H1 (cell line): ENCODE measurements at regions not wholly inside any gene's neighbourhood (a gene's known extent, or its start where the extent isn't known, plus 50 kb on each side); places are given as distances from the start of the nearest gene placed in this dataset.

Experiments
- CTCF ChIA-PET: fragments of 300-600 bp; sonication (Branson Sonifier 250); formaldehyde crosslinking; loops from one replicate; lab custom pipeline; 2021; ENCODE audit not compliant: partially characterized antibody; lab: Charles Lee
- POLR2A ChIA-PET: fragments of 300-600 bp; sonication (Branson Sonifier 250); formaldehyde crosslinking; loops from one replicate; lab custom pipeline; 2021; ENCODE audit warnings: inconsistent platforms; ENCODE audit not compliant: partially characterized antibody; lab: Charles Lee
- DNase-seq, 2 experiments: peaks; one replicate each; pipeline versions ENCODE4 v3.0.0 to v3.0.0-alpha.2; 2010 to 2022; ENCODE audit warnings: low spot score in 2 of 2, low read depth in 1 of 2, mixed read lengths in 1 of 2
- FAIRE-seq: peaks from 2 replicates; lab custom pipeline; 2011; peaks lifted over from hg19 to GRCh38; lab: Jason Lieb, UNC
- H2AFZ ChIP-seq: 2 replicates; pipeline ENCODE4 v1.8.1; 2012; ENCODE audit warnings: low read length, inconsistent platforms
- H2AK5ac ChIP-seq: 2 replicates; pipeline ENCODE4 v1.6.1; 2013; ENCODE audit warnings: low read depth, low read length
- H2BK120ac ChIP-seq: replicated peaks from 2 replicates; pipeline ENCODE3; 2013; ENCODE audit warnings: low read depth, low read length, inconsistent platforms
- H2BK12ac ChIP-seq: 2 replicates; pipeline ENCODE4 v1.6.1; 2013; ENCODE audit warnings: low read depth, low read length
- H2BK15ac ChIP-seq: 2 replicates; pipeline ENCODE4 v1.6.1; 2013; ENCODE audit warnings: low read length
- H2BK20ac ChIP-seq: 2 replicates; pipeline ENCODE4 v1.6.1; 2013; ENCODE audit warnings: low read length
- H2BK5ac ChIP-seq: 2 replicates; pipeline ENCODE4 v1.6.1; 2013; ENCODE audit warnings: low read depth, low read length
- H3K14ac ChIP-seq: 2 replicates; pipeline ENCODE4 v1.6.1; 2013; ENCODE audit warnings: inconsistent platforms; ENCODE audit not compliant: insufficient read length
- H3K18ac ChIP-seq: 2 replicates; pipeline ENCODE4 v1.6.1; 2013; ENCODE audit warnings: low read length; ENCODE audit errors: extremely low read depth
- H3K23ac ChIP-seq: 2 replicates; pipeline ENCODE4 v1.6.1; 2013; ENCODE audit warnings: inconsistent platforms; ENCODE audit not compliant: insufficient read length
- H3K23me2 ChIP-seq: 2 replicates; pipeline ENCODE4 v1.6.1; 2013; ENCODE audit warnings: low read depth, low read length
- H3K27ac ChIP-seq: 2 replicates; pipeline ENCODE4 v1.6.1; 2011; ENCODE audit warnings: low read depth, low read length, inconsistent platforms
- H3K27me3 ChIP-seq, 4 experiments: replicated peaks in 1 of 4; 1 replicate in 1 of 4; 2 replicates in 3 of 4; pipeline versions ENCODE4 v1.6.1 to v1.8.1; 2011 to 2013; ENCODE audit warnings: low read length in 3 of 4, mild to moderate bottlenecking in 3 of 4, inconsistent platforms in 2 of 4, mixed read lengths in 2 of 4, moderate library complexity in 1 of 4; ENCODE audit not compliant: control insufficient read depth in 3 of 4, insufficient read depth in 3 of 4; ENCODE audit errors: extremely low read depth in 1 of 4
- H3K36me3 ChIP-seq, 4 experiments: 2 replicates each; pipeline versions ENCODE4 v1.6.1 to v1.8.1; 2011 to 2013; ENCODE audit warnings: mild to moderate bottlenecking in 4 of 4, low read length in 3 of 4, moderate library complexity in 2 of 4, control low read depth in 1 of 4, inconsistent platforms in 1 of 4; ENCODE audit not compliant: insufficient read depth in 4 of 4, control insufficient read depth in 2 of 4
- H3K4ac ChIP-seq: replicated peaks from 2 replicates; pipeline ENCODE3; 2013; ENCODE audit warnings: low read length, low read depth, mixed read lengths, inconsistent platforms; ENCODE audit not compliant: insufficient read length
- H3K4me1 ChIP-seq, 4 experiments: replicated peaks in 1 of 4; 1 replicate in 1 of 4; 2 replicates in 3 of 4; pipeline versions ENCODE4 v1.6.1 to v1.8.1; 2011 to 2013; ENCODE audit warnings: low read length in 3 of 4, inconsistent platforms in 2 of 4, mixed read lengths in 1 of 4; ENCODE audit not compliant: insufficient read depth in 4 of 4, control insufficient read depth in 3 of 4
- H3K4me2 ChIP-seq, 2 experiments: 2 replicates each; pipeline versions ENCODE4 v1.6.1 to v1.8.1; 2011 to 2013; ENCODE audit warnings: low read depth in 2 of 2, low read length in 2 of 2, control low read depth in 1 of 2, inconsistent platforms in 1 of 2, mild to moderate bottlenecking in 1 of 2; ENCODE audit not compliant: insufficient read depth in 1 of 2
- H3K4me3 ChIP-seq, 4 experiments: fragments of 200-600, 300-600 bp in 1 of 4; sonication (generic), shearing (Covaris generic), sonication (Bioruptor Twin) in 1 of 4; 2 replicates each; pipeline versions ENCODE4 v1.5.1 to v1.8.1; 2011 to 2016; ENCODE audit warnings: low read length in 4 of 4, low read depth in 3 of 4, control low read depth in 2 of 4, inconsistent platforms in 2 of 4, mild to moderate bottlenecking in 2 of 4, mixed read lengths in 1 of 4, moderate library complexity in 1 of 4; ENCODE audit not compliant: insufficient read depth in 2 of 4; ENCODE audit errors: extremely low read depth in 1 of 4
- H3K56ac ChIP-seq: replicated peaks from 2 replicates; pipeline ENCODE3; 2013; ENCODE audit warnings: low read depth, mild to moderate bottlenecking, mixed read lengths, low read length, inconsistent platforms; ENCODE audit not compliant: insufficient read length
- H3K79me1 ChIP-seq: 2 replicates; pipeline ENCODE4 v1.6.1; 2013; ENCODE audit warnings: low read depth, low read length, control low read depth
- H3K79me2 ChIP-seq, 2 experiments: 2 replicates each; pipeline versions ENCODE4 v1.6.1 to v1.8.1; 2012 to 2013; ENCODE audit warnings: low read length in 2 of 2, mild to moderate bottlenecking in 2 of 2, inconsistent platforms in 1 of 2; ENCODE audit not compliant: insufficient read depth in 2 of 2, control insufficient read depth in 1 of 2
- H3K9ac ChIP-seq, 4 experiments: replicated peaks in 1 of 4; 1 replicate in 1 of 4; 2 replicates in 3 of 4; pipeline versions ENCODE4 v1.6.1 to v1.8.1; 2011 to 2013; ENCODE audit warnings: low read depth in 3 of 4, low read length in 3 of 4, control low read depth in 2 of 4, mild to moderate bottlenecking in 2 of 4, moderate library complexity in 2 of 4, inconsistent platforms in 1 of 4; ENCODE audit errors: extremely low read depth in 1 of 4
- H3K9me3 ChIP-seq, 2 experiments: 2 replicates each; pipeline versions ENCODE4 v1.6.1 to v1.8.1; 2012 to 2013; ENCODE audit warnings: mild to moderate bottlenecking in 2 of 2, moderate library complexity in 2 of 2, control low read depth in 1 of 2, inconsistent platforms in 1 of 2, low read depth in 1 of 2, low read length in 1 of 2, mixed read lengths in 1 of 2; ENCODE audit not compliant: insufficient read depth in 2 of 2
- H4K20me1 ChIP-seq, 2 experiments: replicated peaks in 1 of 2; 2 replicates each; pipeline versions ENCODE3 to v1.8.1; 2011 to 2013; ENCODE audit warnings: inconsistent platforms in 2 of 2, low read length in 2 of 2, mild to moderate bottlenecking in 1 of 2; ENCODE audit not compliant: insufficient read depth in 2 of 2, control insufficient read depth in 1 of 2
- H4K5ac ChIP-seq: 2 replicates; pipeline ENCODE4 v1.6.1; 2013; ENCODE audit warnings: low read length, low read depth, mixed read lengths, inconsistent platforms; ENCODE audit not compliant: insufficient read length
- H4K8ac ChIP-seq: 2 replicates; pipeline ENCODE4 v1.8.0; 2013; ENCODE audit warnings: mild to moderate bottlenecking, moderate library complexity, low read length, inconsistent platforms; ENCODE audit not compliant: insufficient read depth; ENCODE audit errors: extremely low read depth
- H4K91ac ChIP-seq: replicated peaks from 2 replicates; pipeline ENCODE3; 2013; ENCODE audit warnings: low read length, mixed read lengths, inconsistent platforms; ENCODE audit not compliant: insufficient read length
- FOSL1 ChIP-seq: IDR thresholded peaks from 2 replicates; pipeline ENCODE4 v1.6.1; 2011; ENCODE audit warnings: mild to moderate bottlenecking, low read depth, low read length, moderate library complexity; ENCODE audit not compliant: insufficient read depth
- RBBP5 ChIP-seq: IDR thresholded peaks from 2 replicates; pipeline ENCODE4 v1.7.1; 2012; ENCODE audit warnings: low read depth, mild to moderate bottlenecking, inconsistent platforms, low read length, moderate library complexity, borderline replicate concordance
- RFX5 ChIP-seq: IDR thresholded peaks from 2 replicates; pipeline ENCODE4 v1.6.1; 2011; ENCODE audit warnings: low read depth, low read length, improper control_type of control experiment, borderline replicate concordance
- SP1 ChIP-seq: IDR thresholded peaks from 2 replicates; pipeline ENCODE4 v1.6.1; 2011; ENCODE audit warnings: low read depth, low read length
- TEAD4 ChIP-seq: IDR thresholded peaks from 2 replicates; pipeline ENCODE4 v1.6.1; 2012; ENCODE audit warnings: low read depth, low read length, inconsistent platforms, mixed read lengths
- WGBS, 2 experiments: shearing (Covaris generic) in 1 of 2; methylation state at CpG; one replicate each; pipeline versions ENCODE4 v1.1.6 to v1.1.7; 2013 to 2015; ENCODE audit warnings: low lambda C conversion rate in 2 of 2, mixed read lengths in 2 of 2, inconsistent platforms in 1 of 2, low coverage in 1 of 2, missing lambda C conversion rate in 1 of 2; ENCODE audit not compliant: insufficient replicate concordance in 2 of 2, insufficient coverage in 1 of 2, insufficient read length in 1 of 2; ENCODE audit errors: extremely low coverage in 1 of 2, missing lambda C conversion rate in 1 of 2; 5-methylcytosine and 5-hydroxymethylcytosine counted together

GRCh38 chr6:28711325-28711724 is 185.6 kb downstream of the GPX5 start:
- no peak overlapping the region for H3K4me3 ChIP-seq
- no peak overlapping the region for H3K14ac ChIP-seq
- no peaks in the 10 kb centered on the region for H3K36me3 ChIP-seq
- no peak overlapping the region for H2BK5ac ChIP-seq
- WGBS, 2 experiments = 85% methylated on average over 4 of the region's 4 CpGs; no CpG with 5 or more reads in 1 of the 2 experiments
- no peak overlapping the region for H4K8ac ChIP-seq
- no peak overlapping the region for H2AK5ac ChIP-seq
- H3K4me2 ChIP-seq = no peak overlapping the region; a peak in 1 of 4 replicates
- peaks cover 0 to 6% of the 10 kb centered on the region in 2 experiments; a peak in 1 of 4 replicates for H3K9me3 ChIP-seq
- no peak for DNase-seq
- H3K79me2 ChIP-seq = no peaks in the 10 kb centered on the region
- POLR2A ChIA-PET = interaction anchor here (1.6 to 2.1 kb wide), 3 partner anchors 10 to 83 kb away, joined by 4 to 7 read pairs (median 5); no protein-coding TSS in a partner anchor
- CTCF ChIA-PET = interaction anchor here (0.7 to 1.8 kb wide), 2 partner anchors 14 to 17 kb away, joined by 3 to 6 read pairs; no protein-coding TSS in a partner anchor
- H2AFZ ChIP-seq = no peak overlapping the region
- H3K79me1 ChIP-seq = no peaks in the 10 kb centered on the region
- H3K4me1 ChIP-seq = no peaks in the 10 kb centered on the region; a peak in 1 of 7 replicates
- H3K4ac ChIP-seq = no peak overlapping the region
- H2BK15ac ChIP-seq = no peak overlapping the region
- no peak for TF ChIP-seq RFX5
- TF ChIP-seq TEAD4 = no peak
- no peak for TF ChIP-seq SP1
- TF ChIP-seq FOSL1 = no peak
- TF ChIP-seq RBBP5 = no peak
- no peak overlapping the region for H3K9ac ChIP-seq
- H3K27ac ChIP-seq = no peak overlapping the region
- no peak overlapping the region for H4K91ac ChIP-seq
- no peak overlapping the region for H2BK20ac ChIP-seq
- H3K23me2 ChIP-seq = peaks cover 7% of the 10 kb centered on the region; the same call in 1 of the 2 replicates
- no peak for FAIRE-seq
- H4K5ac ChIP-seq = no peak overlapping the region
- no peak overlapping the region for H3K18ac ChIP-seq
- no peaks in the 10 kb centered on the region for H3K27me3 ChIP-seq
- H2BK120ac ChIP-seq = no peak overlapping the region
- no peaks in the 10 kb centered on the region for H4K20me1 ChIP-seq
- H2BK12ac ChIP-seq = no peak overlapping the region
- H3K56ac ChIP-seq = no peak overlapping the region
- H3K23ac ChIP-seq = no peak overlapping the region
